ENCODE measurements at regions not wholly inside any gene's neighbourhood (a gene's known extent, or its start where the extent isn't known, plus 50 kb on each side); places are given as distances from the start of the nearest gene placed in this dataset.

DNA sequence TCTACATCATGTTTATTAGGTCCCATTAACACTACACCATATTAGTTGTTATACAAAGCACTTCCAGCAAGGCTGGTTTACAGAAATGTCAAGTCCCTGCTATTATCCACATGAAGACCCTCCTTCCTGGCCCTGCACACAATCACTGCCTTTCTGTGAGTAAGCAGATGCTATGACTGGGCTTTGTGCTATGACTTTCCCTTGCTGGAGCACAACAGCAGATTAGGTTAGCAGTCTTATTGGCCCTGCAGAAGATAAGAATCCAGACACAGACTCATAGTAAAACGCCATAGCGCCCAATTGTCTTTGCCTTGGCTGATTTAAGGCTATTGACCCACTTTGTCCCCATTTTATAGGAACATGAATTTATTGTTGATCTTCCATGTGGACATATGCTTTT lies 228.9 kb upstream of the ACTBL2 start:
- H3K4me1 ChIP-seq (ENCODE audit: control insufficient read depth, insufficient read depth, low read length) = no peaks in the 10 kb centered on the region
- H3K4me3 ChIP-seq (ENCODE audit: low read length) = no peak overlapping the region
- H3K27me3 ChIP-seq (ENCODE audit: control insufficient read depth, insufficient read depth, low read length) = no peaks in the 10 kb centered on the region
- no peak overlapping the region for H3K27ac ChIP-seq (ENCODE audit: low read depth, low read length)
- no peak overlapping the region for H3K9ac ChIP-seq (ENCODE audit: low read length)
- H3K36me3 ChIP-seq (ENCODE audit: control insufficient read depth, insufficient read depth, low read length) = no peaks in the 10 kb centered on the region

DNA sequence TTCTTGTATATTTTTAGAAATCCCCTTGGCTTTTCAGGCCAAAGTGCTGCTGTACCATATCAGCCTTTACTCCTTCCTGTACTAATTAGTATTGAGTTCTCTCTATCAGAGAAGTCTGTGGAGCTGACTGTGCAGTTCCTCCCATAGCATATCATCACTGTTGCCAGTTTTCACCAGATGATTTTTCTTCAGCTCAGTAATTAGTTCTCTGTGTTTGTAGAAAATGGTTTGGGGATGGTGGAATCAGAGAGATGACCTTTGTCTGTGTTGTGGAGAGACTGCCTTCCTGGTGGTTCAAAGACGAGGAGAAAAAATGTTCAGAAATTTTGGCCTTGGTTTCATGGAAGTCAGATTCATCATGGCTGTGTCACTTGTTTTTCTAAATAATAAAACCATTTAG lies 227.5 kb upstream of the ACTBL2 start:
- H3K36me3 ChIP-seq (ENCODE audit: control insufficient read depth, insufficient read depth, low read length) = no peaks in the 10 kb centered on the region
- no peak overlapping the region for H3K27ac ChIP-seq (ENCODE audit: low read depth, low read length)
- H3K4me3 ChIP-seq (ENCODE audit: low read length) = no peak overlapping the region
- no peaks in the 10 kb centered on the region for H3K4me1 ChIP-seq (ENCODE audit: control insufficient read depth, insufficient read depth, low read length)
- no peaks in the 10 kb centered on the region for H3K27me3 ChIP-seq (ENCODE audit: control insufficient read depth, insufficient read depth, low read length)
- no peak overlapping the region for H3K9ac ChIP-seq (ENCODE audit: low read length)

DNA sequence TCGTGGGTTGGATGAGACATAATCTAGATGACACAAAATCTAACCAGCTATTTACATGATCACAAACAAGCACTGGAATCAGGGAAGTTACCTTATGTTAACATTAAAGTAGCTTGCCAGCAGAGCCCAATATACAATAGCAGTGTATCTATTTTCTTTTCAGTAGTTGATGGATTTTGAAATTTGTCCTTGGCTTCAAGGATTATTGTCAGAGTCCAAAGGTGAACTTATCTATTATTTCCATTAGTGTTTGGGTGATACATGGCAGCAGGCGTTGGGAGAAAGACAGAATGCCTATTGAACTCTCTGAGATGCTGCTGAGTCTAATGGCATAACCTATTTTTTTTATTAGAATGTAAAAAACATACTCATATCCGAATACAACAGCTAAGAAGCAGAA lies 223.2 kb upstream of the ACTBL2 start:
- Histone ChIP-seq H3K36me3 (ENCODE audit: control insufficient read depth, insufficient read depth, low read length) (no peaks in the 10 kb centered on the region), H3K4me1 (ENCODE audit: control insufficient read depth, insufficient read depth, low read length) (no peaks in the 10 kb centered on the region), H3K9ac (ENCODE audit: low read length) (no peak overlapping the region), H3K4me3 (ENCODE audit: low read length) (no peak overlapping the region), H3K27me3 (ENCODE audit: control insufficient read depth, insufficient read depth, low read length) (no peaks in the 10 kb centered on the region), H3K27ac (ENCODE audit: low read depth, low read length) (no peak overlapping the region)

DNA sequence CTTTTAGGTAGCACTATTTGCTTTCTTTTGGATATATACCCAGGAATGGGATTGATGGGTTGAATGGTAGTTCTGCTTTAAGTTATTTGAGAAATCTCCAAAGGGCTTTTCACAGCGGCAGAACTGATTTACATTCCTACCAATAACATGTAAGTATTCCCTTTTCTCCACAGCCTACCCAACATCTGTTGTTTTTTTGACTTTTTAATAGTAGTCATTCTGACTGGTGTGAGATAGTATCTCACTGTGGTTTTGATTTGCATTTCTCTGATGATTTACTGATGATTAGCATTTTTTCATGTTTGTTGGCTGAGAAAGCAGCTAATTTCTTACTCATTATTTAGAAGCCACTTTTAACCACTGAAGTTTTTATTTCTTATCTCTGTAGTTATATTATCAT lies 221.1 kb upstream of the ACTBL2 start:
- Histone ChIP-seq H3K9ac (ENCODE audit: low read length) (no peak overlapping the region), H3K36me3 (ENCODE audit: control insufficient read depth, insufficient read depth, low read length) (no peaks in the 10 kb centered on the region), H3K27me3 (ENCODE audit: control insufficient read depth, insufficient read depth, low read length) (no peaks in the 10 kb centered on the region), H3K4me1 (ENCODE audit: control insufficient read depth, insufficient read depth, low read length) (no peaks in the 10 kb centered on the region), H3K27ac (ENCODE audit: low read depth, low read length) (no peak overlapping the region), H3K4me3 (ENCODE audit: low read length) (no peak overlapping the region)

DNA sequence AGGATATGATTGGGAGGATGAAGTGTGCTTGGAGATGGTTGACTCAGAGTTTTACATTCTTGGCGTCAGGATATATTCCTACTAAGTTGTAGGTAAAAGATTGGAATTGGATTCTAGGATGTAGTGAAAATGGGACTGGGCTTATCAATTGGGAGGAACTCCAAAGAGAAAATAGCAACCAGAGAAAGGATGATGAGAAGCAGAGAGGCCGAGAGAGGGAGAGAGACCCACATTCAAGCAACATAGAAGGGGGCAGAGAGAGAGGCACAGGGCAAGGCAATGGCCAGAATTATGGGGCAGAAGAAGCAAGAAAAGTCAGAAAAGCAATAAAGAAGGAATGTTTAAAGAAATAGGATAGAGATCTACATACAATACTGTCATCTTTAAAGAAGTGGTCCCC lies 217.9 kb upstream of the ACTBL2 start:
- no peak overlapping the region for H3K27ac ChIP-seq (ENCODE audit: low read depth, low read length)
- no peak overlapping the region for H3K4me3 ChIP-seq (ENCODE audit: low read length)
- no peaks in the 10 kb centered on the region for H3K27me3 ChIP-seq (ENCODE audit: control insufficient read depth, insufficient read depth, low read length)
- no peak overlapping the region for H3K9ac ChIP-seq (ENCODE audit: low read length)
- no peaks in the 10 kb centered on the region for H3K36me3 ChIP-seq (ENCODE audit: control insufficient read depth, insufficient read depth, low read length)
- peaks cover 4% of the 10 kb centered on the region for H3K4me1 ChIP-seq (ENCODE audit: control insufficient read depth, insufficient read depth, low read length)

DNA sequence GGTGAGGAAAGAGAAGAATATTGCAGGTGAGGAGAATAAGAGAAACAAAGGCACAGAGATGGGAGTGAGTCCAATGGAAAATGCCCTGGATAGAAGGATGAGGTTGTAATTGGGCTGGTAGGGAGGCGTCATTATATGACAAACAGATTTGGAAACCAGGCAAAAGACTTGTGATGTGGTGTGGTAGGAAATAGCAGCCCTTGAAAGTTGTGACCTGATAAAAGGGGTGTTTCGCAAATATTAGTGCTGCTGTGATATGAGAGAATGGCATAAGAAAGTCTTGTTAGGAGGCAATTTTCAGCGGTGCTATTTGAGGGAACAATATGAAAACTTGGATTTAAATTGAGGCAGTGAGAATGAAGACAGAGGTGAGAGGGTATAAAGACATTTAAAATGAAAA lies 217.5 kb upstream of the ACTBL2 start:
- peaks cover 4% of the 10 kb centered on the region for H3K4me1 ChIP-seq (ENCODE audit: control insufficient read depth, insufficient read depth, low read length)
- H3K27ac ChIP-seq (ENCODE audit: low read depth, low read length) = no peak overlapping the region
- no peak overlapping the region for H3K9ac ChIP-seq (ENCODE audit: low read length)
- no peaks in the 10 kb centered on the region for H3K27me3 ChIP-seq (ENCODE audit: control insufficient read depth, insufficient read depth, low read length)
- H3K4me3 ChIP-seq (ENCODE audit: low read length) = no peak overlapping the region
- H3K36me3 ChIP-seq (ENCODE audit: control insufficient read depth, insufficient read depth, low read length) = no peaks in the 10 kb centered on the region

DNA sequence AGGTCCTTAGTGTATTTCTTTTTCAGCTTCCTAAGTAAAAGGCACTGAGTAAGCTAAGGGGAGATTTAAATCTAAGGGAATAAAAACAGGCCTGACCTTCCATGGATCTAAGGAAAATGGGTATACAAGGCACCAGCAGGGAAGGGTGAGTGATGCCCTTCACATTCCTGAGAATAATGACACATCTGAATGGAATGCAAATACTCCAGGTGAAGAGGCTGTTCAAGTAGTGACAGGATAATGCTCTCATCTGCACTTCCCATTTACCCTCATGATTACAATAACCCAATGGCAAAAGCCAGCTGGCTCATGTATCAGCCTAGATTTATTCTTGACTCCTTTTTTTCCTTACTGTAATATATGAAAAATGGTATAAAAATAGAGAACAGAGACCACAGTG lies 216.2 kb upstream of the ACTBL2 start:
- H3K9ac ChIP-seq (ENCODE audit: low read length) = no peak overlapping the region
- H3K27ac ChIP-seq (ENCODE audit: low read depth, low read length) = no peak overlapping the region
- no peaks in the 10 kb centered on the region for H3K36me3 ChIP-seq (ENCODE audit: control insufficient read depth, insufficient read depth, low read length)
- no peak overlapping the region for H3K4me3 ChIP-seq (ENCODE audit: low read length)
- no peaks in the 10 kb centered on the region for H3K27me3 ChIP-seq (ENCODE audit: control insufficient read depth, insufficient read depth, low read length)
- H3K4me1 ChIP-seq (ENCODE audit: control insufficient read depth, insufficient read depth, low read length) = peaks cover 4% of the 10 kb centered on the region

DNA sequence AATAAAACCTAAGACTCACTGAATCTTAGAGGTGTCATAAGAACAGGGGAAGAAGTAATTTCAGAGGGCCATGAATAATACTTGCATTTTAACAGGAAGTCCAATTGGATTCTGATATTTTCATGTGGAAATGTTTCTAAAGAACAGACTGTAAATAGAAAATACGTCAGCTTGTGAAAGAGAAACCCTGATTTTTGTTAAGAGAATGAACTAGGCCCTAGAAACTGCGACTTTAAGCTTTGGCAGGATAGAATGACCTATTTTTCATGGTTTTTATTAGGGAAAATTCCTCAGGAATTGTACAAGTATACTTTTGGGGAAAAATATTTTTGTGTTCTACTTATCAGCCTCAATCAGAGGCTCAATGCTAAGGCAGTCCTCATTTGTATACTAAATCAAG lies 215.5 kb upstream of the ACTBL2 start:
- Histone ChIP-seq H3K36me3 (ENCODE audit: control insufficient read depth, insufficient read depth, low read length) (no peaks in the 10 kb centered on the region), H3K4me3 (ENCODE audit: low read length) (no peak overlapping the region), H3K27ac (ENCODE audit: low read depth, low read length) (peak overlapping the region; percentile 64), H3K27me3 (ENCODE audit: control insufficient read depth, insufficient read depth, low read length) (no peaks in the 10 kb centered on the region), H3K9ac (ENCODE audit: low read length) (no peak overlapping the region), H3K4me1 (ENCODE audit: control insufficient read depth, insufficient read depth, low read length) (peaks cover 6% of the 10 kb centered on the region)

DNA sequence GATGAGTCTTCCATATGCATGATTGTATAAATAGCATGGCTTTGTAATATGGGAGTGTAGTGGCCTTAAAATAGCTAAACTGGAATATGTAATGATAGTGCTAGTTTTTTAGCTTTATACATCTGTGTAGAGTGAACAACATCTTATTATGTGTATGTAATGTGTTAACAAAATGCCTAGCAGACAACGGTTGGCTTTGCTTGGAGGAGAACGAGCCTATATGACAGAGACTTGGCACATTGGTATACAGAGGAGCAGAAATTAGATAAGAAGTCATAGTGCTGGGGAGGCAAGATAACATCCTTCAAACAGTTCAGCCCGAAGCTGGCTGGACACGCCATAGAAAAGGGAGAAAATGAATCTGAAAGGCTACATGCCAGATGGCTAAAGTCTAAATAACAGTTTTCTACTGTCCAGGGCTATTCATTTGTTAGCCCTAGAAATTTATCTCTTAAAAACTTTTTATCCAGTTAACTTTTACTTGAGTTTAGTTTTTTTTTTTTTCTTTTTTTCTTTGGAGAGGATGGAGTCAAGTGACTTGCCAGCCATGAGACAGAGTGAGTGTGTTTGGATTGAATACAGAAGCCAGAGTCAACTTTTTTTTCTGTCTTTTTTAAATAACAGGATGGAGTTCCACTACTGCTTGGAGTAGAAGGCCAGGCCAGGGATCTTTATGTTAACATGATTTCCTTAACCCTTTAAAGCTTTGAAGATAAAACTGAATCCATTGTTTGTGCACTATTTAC lies 214.4 kb upstream of the ACTBL2 start:
- no peak overlapping the region for H3K9ac ChIP-seq (ENCODE audit: low read length)
- H3K27ac ChIP-seq (ENCODE audit: low read depth, low read length) = peak overlapping the region; percentile 64
- no peak overlapping the region for H3K4me3 ChIP-seq (ENCODE audit: low read length)
- H3K4me1 ChIP-seq (ENCODE audit: control insufficient read depth, insufficient read depth, low read length) = peaks cover 6% of the 10 kb centered on the region
- H3K27me3 ChIP-seq (ENCODE audit: control insufficient read depth, insufficient read depth, low read length) = no peaks in the 10 kb centered on the region
- H3K36me3 ChIP-seq (ENCODE audit: control insufficient read depth, insufficient read depth, low read length) = no peaks in the 10 kb centered on the region

DNA sequence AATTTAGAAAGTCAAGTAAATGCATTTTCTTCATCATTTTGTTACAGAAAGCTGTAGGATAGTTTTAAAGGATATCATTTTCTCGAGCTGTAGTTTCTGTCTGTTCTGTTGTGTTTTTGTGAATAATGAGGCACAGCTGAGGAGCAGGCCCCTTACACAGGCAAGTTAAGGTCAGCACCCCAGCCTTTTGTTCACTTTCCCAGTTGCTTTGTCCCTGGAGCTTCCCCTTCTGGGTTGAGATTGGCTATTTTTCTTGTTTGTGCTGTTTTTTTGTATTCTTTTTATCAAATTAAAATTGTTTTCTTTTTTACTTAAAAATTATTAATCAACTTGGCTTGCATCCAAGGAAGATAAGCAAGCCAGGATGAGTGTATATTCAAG lies 213.8 kb upstream of the ACTBL2 start:
- Histone ChIP-seq H3K36me3 (ENCODE audit: control insufficient read depth, insufficient read depth, low read length) (no peaks in the 10 kb centered on the region), H3K27me3 (ENCODE audit: control insufficient read depth, insufficient read depth, low read length) (no peaks in the 10 kb centered on the region), H3K27ac (ENCODE audit: low read depth, low read length) (peak overlapping the region; percentile 60), H3K4me1 (ENCODE audit: control insufficient read depth, insufficient read depth, low read length) (peaks cover 6% of the 10 kb centered on the region), H3K9ac (ENCODE audit: low read length) (no peak overlapping the region), H3K4me3 (ENCODE audit: low read length) (no peak overlapping the region)

DNA sequence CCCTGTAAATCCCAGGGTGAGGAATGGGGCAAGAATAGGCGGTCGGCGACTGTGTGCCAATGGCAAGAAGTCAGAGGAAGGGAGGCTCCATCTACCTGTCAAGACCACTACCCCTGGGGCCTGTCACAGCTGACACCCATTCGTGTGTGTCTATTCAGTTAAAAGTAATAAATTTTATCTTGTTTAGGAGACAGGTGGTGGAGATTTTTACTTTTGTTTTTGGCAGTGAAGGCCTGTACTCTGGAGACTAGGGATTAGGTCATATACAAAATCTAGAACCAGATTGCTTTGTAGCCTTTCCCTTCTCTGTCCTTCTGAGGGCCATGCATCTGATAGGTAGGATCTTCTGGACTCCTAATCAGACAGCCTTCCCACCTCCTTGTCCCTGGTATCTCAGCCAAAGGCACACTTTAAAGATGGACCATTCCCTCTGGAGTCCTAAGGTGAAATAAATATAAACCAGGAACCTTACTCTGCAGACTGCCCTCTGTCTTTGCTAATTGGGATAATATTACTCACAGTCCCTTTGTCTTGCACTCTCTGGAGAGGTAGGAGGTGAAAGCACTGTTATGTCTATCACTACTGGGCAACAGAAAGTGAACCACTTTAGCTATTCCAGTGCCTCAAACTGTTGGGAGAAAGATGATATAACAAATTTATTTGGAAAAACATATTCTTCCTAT lies 213.2 kb upstream of the ACTBL2 start:
- no peak overlapping the region for H3K9ac ChIP-seq (ENCODE audit: low read length)
- peaks cover 6% of the 10 kb centered on the region for H3K4me1 ChIP-seq (ENCODE audit: control insufficient read depth, insufficient read depth, low read length)
- H3K27ac ChIP-seq (ENCODE audit: low read depth, low read length) = peak overlapping the region; percentile 54
- H3K27me3 ChIP-seq (ENCODE audit: control insufficient read depth, insufficient read depth, low read length) = no peaks in the 10 kb centered on the region
- H3K4me3 ChIP-seq (ENCODE audit: low read length) = no peak overlapping the region
- no peaks in the 10 kb centered on the region for H3K36me3 ChIP-seq (ENCODE audit: control insufficient read depth, insufficient read depth, low read length)

DNA sequence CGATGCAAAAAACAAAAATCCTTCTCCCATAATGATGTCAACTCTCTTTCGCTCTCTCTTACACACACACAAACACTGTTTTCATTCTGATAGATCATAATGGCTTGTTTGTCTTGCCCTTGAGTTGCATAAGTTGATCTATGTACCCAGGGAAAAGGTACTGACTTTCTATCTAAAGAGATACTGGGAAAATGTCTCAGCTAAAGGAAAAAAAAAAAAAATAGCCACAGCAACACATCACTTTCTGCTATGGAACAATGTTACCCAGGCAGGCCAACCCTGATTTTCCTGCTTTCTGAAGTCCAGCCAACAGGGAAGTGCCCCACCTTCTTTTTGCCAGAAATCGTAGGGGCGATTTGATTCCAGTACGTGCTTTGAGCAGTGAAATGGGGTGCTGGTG lies 212.6 kb upstream of the ACTBL2 start:
- H3K27ac ChIP-seq (ENCODE audit: low read depth, low read length) = peak overlapping the region; percentile 54
- no peak overlapping the region for H3K4me3 ChIP-seq (ENCODE audit: low read length)
- no peaks in the 10 kb centered on the region for H3K27me3 ChIP-seq (ENCODE audit: control insufficient read depth, insufficient read depth, low read length)
- H3K9ac ChIP-seq (ENCODE audit: low read length) = no peak overlapping the region
- peaks cover 6% of the 10 kb centered on the region for H3K4me1 ChIP-seq (ENCODE audit: control insufficient read depth, insufficient read depth, low read length)
- no peaks in the 10 kb centered on the region for H3K36me3 ChIP-seq (ENCODE audit: control insufficient read depth, insufficient read depth, low read length)
